UCSD-AML1 (cell line): ENCODE measurements at regions not wholly inside any gene's neighbourhood (a gene's known extent, or its start where the extent isn't known, plus 50 kb on each side); places are given as distances from the start of the nearest gene placed in this dataset.

Experiments used
- DNase-seq: peaks from one replicate; lab custom pipeline; 2025; ENCODE audit not compliant: unreplicated experiment; lab: John Stamatoyannopoulos, UW

GRCh38 chr5:2196989-2197619 is 314.4 kb upstream of the IRX4 start:
- DNase-seq: no peak

- DNase-seq: no peak
Observed at GRCh38 chr5:2196416-2196815, 313.7 kb upstream of the IRX4 start.

- DNase-seq: no peak
Observed at GRCh38 chr5:2194949-2195348, 312.2 kb upstream of the IRX4 start.

- DNase-seq: no peak
Observed at GRCh38 chr5:2194236-2194555, 311.5 kb upstream of the IRX4 start.

GRCh38 chr5:2193542-2194235 is 311.0 kb upstream of the IRX4 start:
- DNase-seq: no peak

- DNase-seq: no peak
Observed at GRCh38 chr5:2193142-2193541, 310.4 kb upstream of the IRX4 start.

- no peak for DNase-seq
Observed at GRCh38 chr5:2192496-2192895, 309.8 kb upstream of the IRX4 start.

GRCh38 chr5:2191972-2192371 is 309.2 kb upstream of the IRX4 start:
- DNase-seq: no peak

- no peak for DNase-seq
Observed at GRCh38 chr5:2190549-2190948, 307.8 kb upstream of the IRX4 start.

GRCh38 chr5:2188661-2189060 is 305.9 kb upstream of the IRX4 start:
- DNase-seq: no peak

- no peak for DNase-seq
Observed at GRCh38 chr5:2188137-2188536, 305.4 kb upstream of the IRX4 start.

- DNase-seq: no peak
Observed at GRCh38 chr5:2187687-2188086, 305.0 kb upstream of the IRX4 start.

GRCh38 chr5:2187156-2187555 is 304.4 kb upstream of the IRX4 start:
- no peak for DNase-seq

- DNase-seq: no peak
Observed at GRCh38 chr5:2186472-2187015, 303.8 kb upstream of the IRX4 start.

- no peak for DNase-seq
Observed at GRCh38 chr5:2185646-2186471, 303.1 kb upstream of the IRX4 start.

- DNase-seq: no peak
Observed at GRCh38 chr5:2184563-2185540, 302.1 kb upstream of the IRX4 start.

- no peak for DNase-seq
Observed at GRCh38 chr5:2184026-2184366, 301.3 kb upstream of the IRX4 start.

- DNase-seq: no peak
Observed at GRCh38 chr5:2183154-2184025, 300.7 kb upstream of the IRX4 start.

- no peak for DNase-seq
Observed at GRCh38 chr5:2182020-2182419, 299.3 kb upstream of the IRX4 start.

- no peak for DNase-seq
Observed at GRCh38 chr5:2181557-2181956, 298.8 kb upstream of the IRX4 start.
